GM18508 (cell line): ENCODE measurements at regions not wholly inside any gene's neighbourhood (a gene's known extent, or its start where the extent isn't known, plus 50 kb on each side); places are given as distances from the start of the nearest gene placed in this dataset.
"Not testable (repeated sequence)": the region's sequence is repeated elsewhere in the genome, so short reads cannot be mapped to it uniquely, and the experiment has no call there.

Experiments used
- ATAC-seq: cut with Tn5 transposase; IDR thresholded peaks from one replicate; pipeline ENCODE4 v1.9.1; 2021; ENCODE audit warnings: moderate number of reproducible peaks; ENCODE audit not compliant: insufficient read depth, unreplicated experiment

DNA sequence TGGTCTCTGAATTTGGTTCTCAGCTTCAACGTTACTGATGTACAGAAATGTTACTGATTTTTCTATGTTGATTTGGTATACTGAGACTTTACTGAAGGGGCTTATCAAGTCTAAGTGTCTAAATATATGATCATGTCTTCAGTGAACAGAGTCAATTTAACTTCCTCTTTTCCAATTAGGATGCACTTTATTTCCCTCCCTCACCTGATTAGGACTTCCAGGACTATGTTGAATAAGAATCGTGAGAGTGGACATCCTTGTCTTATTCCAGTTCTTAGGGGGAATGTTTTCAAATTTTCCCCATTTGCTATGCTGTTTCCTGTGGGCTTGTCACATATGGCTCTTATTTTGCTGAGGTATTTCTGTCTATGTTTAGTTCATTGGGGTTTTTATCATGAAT is 349.5 kb downstream of the PRR16 start:
- no peak for ATAC-seq

DNA sequence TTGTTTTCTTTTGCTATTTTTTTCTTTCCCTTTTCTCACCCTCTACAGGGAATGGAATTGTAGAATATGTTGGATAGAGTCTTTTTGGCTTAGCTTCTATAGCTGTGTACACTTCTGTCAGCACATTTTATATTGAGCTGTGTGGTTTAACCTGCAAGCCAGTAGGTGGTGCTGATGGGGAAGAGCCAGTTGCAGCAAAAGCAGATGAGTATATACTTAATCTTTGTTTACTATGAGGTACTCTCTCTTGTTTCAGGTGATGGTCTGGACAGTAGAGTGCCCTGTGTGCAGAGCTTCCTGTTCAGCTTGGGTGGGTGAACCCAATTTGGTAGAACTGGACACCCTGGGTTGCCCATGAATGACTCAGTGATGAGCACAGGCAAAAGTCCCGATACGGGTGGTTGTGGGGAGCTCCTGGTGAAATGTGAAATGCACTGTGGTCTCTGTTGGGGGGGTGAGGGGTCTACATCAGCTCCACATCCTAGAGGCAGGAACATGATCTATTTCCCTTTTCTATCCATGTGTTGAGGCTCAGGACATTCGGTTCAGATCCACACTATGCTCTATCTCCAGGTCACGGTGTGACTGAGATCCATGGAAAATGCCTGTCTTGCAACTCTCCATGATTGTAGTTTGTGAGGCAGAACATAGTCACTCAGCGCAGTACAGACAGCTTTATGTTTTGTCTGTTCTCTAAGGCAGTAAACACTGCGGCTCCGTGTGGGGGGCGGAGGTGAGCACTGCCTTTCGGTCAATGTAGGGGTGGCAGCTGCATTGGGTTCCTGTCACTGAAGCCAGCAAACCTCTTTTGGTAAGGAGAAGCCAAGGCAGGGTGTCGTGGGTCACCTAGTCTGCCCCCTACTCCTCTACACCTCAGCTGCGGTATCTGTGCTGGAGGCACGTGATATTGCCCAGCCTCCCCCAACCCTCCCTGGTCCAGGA is 353.2 kb downstream of the PRR16 start:
- no peak for ATAC-seq

DNA sequence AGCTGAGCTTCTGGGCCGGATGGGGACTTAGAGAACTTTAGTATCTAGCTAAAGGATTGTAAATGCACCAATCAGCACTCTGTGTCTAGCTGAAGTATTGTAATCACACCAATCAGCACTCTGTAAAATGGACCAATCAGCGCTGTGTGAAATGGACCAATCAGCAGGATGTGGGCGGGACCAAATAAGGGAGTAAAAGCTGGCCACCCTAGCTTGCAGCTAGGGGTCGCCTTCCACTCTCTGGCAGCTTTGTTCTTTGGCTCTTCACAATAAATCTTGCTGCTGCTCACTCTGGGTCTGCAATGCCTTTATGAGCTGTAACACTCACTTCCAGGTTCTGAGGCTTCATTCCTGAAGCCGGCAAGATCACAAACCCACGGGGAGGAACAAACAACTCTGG is 354.0 kb downstream of the PRR16 start:
- ATAC-seq = no peak

DNA sequence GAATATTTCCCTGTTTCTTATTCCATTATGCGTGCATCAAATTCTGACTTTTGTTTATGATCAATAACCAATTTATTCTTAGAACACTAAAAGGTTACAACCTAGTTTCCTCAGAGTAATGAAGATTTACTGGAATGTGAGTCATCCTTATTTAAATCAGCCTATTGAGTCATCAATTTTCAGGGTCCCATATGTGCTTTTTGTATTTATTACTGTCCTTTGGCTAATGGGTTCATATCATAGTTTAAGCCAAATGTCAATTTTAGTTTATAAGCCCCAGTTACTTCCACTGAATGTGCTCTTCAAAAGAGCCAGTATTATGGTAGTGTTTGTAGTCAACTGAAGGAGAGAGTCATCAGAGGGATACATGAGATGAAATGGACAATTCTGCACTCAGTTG is 359.2 kb downstream of the PRR16 start:
- ATAC-seq = no peak

DNA sequence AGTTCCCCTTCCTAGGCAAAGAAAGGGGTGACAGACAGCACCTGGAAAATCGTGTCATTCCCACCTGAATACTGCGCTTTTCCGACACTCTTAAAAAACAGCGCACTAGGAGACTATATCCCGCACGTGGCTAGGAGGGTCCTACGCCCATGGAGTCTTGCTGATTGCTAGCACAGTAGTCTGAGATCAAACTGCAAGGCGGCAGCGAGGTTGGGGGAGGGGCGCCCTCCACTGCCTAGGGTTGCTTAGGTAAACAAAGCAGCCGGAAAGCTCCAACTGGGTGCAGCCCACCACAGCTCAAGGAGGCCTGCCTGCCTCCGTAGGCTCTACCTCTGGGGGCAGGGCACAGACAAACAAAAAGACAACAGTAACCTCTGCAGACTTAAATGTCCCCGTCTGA is 367.5 kb downstream of the PRR16 start:
- ATAC-seq = not testable (repeated sequence)

DNA sequence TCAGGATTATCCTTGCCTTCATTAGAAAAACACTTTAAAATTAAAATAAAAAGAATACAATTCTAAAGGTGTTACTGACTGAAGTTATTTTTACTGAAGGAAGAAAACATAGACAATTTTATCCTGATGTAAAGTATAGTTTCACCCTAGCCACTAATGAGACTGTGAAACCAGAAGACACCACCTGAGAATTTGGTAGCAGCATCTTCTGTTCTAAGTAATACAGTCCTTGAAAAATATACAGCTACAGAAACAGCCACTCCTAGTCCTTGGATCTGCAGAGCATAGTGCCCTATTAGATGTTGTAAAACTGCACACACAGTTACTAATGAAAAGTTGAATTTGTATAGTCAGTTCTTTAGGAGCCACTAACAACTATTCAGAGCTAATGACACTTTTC is 377.7 kb downstream of the PRR16 start:
- ATAC-seq = no peak

DNA sequence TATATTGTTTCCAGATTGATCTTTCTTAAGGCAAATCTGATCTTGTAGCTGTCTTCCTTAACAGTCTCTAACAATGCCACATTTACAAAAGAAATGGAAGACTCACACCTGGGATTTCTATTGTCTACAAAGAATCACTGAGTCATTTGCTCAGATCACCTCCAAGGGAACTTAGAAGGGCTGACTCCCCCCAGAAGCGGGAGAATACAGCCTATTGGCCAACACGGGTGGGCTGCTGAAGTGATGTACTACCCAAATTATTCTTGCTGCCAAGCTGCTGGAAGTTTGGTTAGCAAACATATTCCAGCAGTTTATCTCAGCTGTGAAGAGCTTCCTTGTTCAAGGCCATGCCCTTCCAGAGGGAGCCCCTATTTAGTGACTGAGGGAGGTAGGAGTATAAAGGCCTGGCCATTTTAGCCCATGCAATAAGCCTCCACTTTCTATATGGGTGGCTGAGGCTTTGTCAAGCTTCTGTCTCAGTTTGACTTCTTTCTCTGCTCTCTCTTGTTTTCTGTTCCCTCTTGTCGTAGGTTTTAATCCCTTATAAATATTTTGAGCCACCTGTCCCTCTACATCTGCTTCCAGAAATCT is 379.4 kb downstream of the PRR16 start:
- no peak for ATAC-seq

DNA sequence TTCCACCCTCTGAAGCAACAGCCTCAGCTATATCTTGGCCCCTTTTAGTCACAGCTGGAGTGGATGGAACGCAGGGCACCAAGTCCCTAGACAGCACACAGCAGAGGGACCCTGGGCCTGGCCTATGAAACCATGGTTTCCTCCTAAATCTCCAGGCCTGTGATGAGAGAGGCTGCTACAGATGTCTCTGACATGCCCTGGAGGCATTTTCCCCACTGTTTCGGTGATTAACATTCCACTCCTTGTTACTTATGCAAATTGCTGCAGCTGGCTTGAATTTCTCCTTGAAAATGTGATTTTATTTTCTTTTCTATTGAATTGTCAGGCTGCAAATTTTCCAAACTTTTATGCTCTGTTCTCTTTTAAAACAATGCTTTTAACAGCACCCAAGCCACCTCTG is 384.8 kb downstream of the PRR16 start:
- no peak for ATAC-seq

DNA sequence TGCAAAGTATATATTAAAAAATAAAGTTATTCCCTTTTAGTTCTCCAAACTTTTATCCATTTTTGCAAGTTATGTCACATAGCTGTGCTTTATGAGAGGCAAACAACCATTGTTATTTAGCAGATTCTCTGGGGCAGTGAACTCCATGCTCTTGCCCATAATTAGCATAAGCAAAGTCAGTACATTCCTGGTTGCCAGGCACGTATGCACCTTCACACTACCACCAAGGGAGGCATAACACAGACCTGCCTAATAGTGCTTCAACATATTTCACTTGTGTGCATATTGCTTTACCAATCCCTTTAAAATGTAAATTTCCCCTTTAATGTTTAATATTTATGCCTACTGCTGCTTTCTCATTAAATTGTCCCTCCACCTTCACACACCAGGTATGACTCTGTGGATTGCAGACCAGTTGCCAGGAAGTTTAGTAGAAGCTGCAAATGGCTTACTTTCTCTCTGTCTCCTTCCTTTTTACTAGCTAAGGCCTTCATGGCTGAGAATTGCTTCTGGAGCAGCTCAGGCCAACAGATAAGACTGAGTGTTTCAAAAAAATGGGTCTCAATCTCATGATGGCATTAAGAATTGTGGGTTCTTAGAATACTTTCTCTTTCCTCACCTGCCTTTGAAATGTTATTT is 388.2 kb downstream of the PRR16 start:
- ATAC-seq = no peak

DNA sequence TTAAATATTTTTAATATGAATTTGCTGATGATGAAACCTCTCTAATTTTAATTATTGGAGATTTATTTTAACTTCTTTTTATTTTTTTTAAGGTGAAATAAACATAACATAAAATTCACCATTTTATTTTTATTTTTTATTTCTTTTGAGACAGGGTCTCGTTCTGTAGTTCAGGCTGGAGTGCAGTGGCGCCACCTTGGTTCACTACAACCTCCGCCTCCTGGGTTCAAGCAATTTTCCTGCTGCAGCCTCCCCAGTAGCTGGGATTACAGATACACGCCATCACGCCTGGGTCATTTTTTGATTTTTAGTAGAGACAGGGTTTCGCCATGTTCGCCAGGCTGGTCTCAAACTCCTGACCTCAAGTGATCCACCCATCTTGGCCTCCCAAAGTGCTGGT is 402.9 kb downstream of the PRR16 start:
- no peak for ATAC-seq

DNA sequence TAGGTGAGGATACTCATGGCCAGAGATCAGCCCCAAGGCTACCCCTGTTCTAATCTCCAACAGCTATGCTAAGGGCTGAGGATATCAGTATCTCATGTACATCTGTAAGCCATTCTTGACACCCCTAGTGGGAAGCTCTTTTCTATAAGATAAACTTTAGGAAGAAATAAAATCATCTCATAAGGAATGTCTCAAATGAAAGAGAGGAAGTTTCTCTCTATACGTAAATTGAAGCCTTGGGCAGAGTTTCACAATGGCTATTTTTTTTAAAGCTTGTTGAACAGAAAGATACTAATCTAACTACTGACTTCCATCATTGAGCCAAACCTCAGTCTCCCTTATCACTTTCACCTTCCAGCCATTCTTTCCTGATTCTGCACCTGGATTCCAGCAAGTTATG is 405.7 kb downstream of the PRR16 start:
- ATAC-seq = no peak

DNA sequence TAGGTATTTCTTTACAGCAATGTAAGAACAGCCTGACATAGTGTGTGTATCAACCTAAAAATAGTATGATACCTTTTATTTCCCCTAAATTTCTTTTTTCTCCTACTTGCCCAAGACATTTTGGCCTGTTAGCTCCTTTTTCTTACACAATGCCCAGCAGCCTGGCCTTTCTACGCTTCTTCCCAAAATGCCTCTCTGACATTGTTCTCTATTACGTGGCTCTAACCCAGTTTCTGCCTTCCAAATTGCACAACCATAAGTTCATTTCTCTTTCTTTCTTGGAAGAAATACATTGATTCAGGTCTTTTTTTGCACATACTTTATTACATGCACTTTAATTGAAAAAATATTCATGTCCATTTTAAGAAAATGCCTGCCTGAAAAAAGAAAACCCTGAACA is 408.2 kb downstream of the PRR16 start:
- ATAC-seq = no peak

DNA sequence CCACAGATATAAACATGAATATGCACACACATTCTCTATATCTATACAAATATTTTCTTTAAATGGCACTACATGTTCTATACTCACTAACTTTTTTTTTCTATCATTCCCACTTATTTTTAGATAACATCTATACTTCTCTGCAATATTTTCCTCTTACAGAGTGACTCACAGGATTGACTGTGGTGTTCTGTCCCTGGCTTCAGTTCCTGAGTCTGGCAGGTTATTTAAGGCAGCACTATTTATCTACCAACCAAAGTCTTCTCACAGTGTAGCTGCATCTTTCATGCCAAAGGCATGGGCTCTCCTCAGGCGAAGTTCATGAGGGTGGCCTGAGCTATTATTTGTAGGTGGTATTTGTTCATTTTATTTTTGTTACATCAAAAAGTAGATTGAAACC is 409.0 kb downstream of the PRR16 start:
- no peak for ATAC-seq

DNA sequence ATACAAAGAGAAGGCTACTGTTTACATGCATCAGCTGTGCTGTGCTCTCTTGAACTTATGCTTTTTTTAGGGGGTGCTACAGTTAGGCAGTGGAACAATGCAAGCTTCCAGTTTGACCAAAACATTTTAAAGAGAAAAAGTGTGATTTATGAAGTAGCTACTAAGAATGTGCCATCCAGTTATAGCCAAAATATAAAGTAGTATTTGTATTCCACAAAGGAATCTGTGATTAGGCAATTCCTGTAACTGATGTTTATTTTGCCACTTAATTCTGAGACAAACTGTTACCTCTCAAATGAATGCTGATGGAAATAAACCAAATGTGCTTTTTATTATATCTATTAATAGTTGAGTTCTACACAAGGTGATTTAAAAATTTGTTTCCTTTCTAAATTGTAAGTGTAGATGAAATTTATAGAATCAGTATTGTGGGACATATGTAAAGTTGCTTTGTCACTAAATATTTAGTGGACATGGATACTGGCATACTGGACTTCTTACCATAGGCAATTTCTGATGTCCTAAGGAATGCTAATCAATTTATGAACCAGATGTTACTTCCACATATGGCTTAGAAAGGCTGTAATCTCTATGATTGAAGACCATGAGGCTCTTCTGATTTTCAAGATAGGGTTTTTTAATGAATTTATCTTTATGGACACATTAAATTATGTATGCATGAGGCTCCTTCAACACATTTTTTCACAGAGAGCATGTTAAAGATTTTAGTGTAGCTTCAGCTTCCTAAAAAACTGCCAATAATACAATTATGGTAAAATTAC is 410.2 kb downstream of the PRR16 start:
- no peak for ATAC-seq

DNA sequence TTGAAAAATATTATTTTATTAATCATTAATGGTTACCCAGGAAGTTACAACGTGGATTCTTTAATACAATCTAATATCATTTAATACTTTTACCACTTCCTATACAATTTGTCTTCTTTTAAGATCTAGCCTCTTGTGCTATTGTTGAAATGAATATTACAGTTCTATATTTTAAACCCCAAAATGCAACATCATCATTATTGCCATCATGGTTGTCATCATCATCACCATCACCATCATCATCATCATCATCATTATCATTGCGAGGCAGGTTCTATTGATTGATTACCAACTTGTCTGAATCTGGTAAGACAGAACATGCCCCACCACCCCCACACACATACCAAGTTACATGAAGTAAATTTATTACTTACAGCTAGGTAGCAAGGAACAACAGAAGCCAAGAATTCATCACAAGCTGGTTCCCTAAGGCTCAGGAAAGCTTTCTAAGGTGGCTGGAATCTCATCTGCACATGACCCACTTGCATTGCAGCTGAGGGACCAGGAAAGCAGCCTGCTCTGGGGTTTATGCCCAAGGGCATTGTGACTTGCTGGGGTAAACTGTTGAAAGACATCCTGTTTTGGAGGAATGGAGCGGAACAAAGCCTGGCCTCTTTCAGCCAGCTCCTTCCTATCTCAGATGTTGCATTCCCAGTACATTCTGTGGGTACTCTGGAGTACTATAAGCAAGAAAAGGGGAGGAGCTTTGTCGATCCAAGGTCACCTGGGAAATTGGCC is 418.1 kb downstream of the PRR16 start:
- ATAC-seq = no peak

DNA sequence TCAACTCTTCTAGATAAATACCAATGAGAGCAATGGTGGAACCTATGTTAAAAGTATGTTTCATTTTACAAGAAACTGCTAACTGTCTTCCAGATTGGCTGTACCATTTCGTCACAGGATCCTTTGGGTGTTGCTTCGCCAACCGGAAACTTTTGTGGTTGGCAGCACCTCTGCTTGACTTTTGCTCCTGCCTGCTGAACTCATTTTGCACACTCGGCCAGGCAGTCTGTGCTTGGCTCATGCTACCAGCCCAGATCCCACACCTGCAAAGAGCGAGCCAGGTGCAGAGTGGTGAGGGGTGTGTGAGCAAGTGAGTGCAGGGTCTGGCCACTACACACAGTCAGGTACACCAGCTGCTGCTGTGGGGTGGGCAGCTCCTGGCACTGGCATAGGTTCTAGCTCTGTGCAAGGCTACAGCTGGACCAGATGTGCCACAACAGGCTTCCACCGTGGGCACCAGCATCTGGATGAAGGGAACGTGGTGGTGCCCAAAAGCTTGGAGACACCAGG is 422.3 kb downstream of the PRR16 start:
- no peak for ATAC-seq

DNA sequence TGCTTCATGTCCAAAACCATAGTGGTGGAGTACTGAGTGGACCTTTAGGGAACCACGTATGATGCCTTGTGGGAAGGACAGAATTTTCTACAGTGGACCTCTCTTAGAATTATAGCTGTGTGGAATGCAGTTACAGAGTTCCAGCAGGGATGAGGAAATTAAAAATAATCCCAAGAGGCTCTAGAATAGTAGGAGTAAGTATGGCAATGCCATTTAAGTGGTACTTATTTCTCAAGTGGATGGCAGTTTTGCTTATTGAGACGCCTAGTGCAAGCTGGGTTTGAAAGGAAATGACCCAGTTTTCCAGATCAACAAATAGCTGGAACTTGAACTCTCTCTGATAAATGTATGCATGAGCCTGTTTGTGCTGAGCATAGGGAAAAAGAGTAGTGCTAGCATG is 431.6 kb downstream of the PRR16 start:
- no peak for ATAC-seq

DNA sequence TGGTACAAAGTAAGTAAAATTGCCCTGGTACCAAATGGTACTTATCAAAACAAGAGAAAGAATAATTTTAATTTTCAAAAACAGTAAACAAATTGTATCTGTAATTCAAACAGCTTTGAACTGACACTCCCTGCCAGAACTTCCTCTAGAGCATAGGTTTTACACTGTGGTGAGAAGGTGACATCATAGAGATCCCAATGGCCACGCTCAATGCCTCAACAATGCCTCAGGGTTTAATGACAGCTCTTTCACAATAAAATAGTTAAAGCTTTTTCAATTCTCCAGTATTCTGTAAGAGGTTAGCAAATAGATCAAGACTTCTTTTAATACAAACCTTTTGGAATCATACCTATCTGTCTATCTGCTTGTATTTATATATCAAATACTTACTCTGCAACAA is 437.1 kb downstream of the PRR16 start:
- ATAC-seq = no peak

DNA sequence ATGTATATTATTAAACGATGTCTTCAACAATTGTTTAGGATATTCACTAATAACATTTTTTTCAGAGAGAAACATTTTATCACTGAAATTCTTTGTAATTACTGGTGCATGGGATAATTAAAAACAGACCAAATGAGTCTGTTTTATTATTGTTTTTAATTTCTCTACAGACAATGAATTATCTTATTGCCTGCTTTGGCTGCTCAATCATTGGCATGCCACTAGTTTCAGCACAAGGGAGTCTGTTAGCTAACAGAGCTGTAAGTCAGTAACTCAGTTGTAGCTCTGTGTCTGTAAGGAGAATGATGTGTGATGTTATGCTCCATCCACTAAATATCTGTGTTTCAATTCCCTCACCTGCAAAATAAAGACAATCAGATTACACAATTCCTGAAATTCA is 443.9 kb downstream of the PRR16 start:
- ATAC-seq = no peak

DNA sequence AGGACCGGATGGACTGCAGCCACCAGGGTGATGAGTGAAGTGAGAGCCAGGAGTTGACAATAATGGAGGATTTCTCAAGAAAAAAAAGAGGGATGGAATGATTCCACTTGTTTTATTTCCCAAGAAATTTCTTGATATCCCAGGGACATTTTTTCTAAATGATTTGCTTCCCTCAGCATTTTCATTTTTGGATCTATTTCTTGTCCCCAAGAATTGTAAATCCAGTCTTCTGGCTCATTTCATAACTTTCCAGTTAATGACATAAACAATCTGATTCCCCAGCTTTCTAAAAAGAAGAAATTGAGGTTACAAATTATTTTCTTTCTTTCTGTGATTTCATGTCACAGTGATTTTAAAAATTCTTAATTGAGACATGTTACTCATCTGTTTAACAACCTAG is 446.5 kb downstream of the PRR16 start:
- no peak for ATAC-seq
